ENCODE measurements at regions not wholly inside any gene's neighbourhood (a gene's known extent, or its start where the extent isn't known, plus 50 kb on each side); places are given as distances from the start of the nearest gene placed in this dataset.

DNA sequence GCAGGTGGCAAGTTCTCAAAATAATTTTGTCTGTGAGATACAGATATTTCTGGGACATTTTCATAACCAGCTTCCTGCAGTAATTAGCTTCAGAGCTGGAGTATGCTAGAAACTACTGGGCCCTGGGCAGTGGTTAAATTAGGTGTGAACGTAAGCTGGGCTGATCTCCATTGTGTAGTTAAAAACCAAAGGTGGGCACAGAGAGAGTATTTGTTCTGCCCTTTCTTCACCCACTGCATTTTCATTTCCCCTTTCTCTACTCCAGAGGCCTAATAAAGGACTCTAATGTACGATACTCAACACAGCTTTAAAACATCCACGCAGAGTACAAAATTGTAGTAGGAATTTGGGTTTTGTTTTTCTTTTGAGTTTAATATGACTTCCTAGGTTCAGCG is 252.7 kb downstream of the SPRY1 start:
- POLR2A ChIA-PET: no interaction called here
- no peak for ATAC-seq

DNA sequence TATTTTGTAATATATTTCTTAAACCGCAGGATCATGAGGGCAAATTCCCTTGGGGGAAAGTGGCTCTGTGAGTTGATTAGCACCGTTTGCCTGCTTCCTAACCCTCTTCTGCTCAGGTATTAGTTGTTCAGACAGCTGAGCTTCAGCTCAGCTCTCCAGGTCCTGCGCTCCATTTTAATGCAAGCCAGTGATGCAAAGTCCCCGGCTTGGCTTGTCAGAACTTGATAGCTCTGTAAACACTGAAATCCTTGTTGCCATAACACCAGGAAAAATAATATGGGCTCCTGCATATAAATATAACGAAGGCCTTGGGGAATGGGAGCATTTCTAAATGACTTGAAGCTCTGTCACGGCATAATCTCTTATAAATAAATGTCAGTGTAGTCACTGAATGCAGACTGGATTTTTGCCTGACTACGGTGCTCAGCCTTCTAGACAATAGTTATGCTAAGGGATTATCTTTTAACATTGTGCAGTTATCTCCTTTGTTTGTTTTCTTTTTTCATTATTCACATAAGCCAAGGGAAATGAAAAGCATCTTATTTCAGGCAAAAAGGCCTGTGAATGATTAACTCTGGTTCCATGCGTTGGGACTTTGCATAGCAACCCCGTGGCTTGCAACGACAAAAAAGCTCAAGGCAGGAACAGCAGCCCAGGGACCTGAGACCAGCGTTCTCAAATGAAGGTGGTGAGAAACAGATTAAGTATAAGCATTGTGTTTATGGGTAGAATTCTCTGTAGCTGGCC is 253.2 kb downstream of the SPRY1 start:
- no peak overlapping the region for H3K27ac Mint-ChIP-seq
- peaks cover 0 to 14% (median 3%) of the 10 kb centered on the region in 5 donors for H3K27me3 Mint-ChIP-seq
- intact Hi-C loops (cut with micrococcal nuclease): loop anchor here in 1 of 2 donors (5.0 kb wide), 1 partner anchor 68 kb away; no protein-coding TSS in a partner anchor
- Histone ChIP-seq H3K9me3 (ENCODE audit: control insufficient read depth in 2 of 3, low read length in 3 of 3) (no peaks in the 10 kb centered on the region), H3K27me3 (ENCODE audit: control insufficient read depth in 2 of 2, insufficient read depth in 2 of 2, low read length in 2 of 2) (no peaks in the 10 kb centered on the region), H3K36me3 (ENCODE audit: control insufficient read depth in 2 of 3, insufficient read depth in 3 of 3, low read length in 3 of 3) (no peaks in the 10 kb centered on the region), H3K27ac (ENCODE audit: low read depth, low read length) (no peak overlapping the region), H3K4me1 (ENCODE audit: control insufficient read depth in 2 of 2, insufficient read depth in 2 of 2, low read length in 2 of 2) (no peaks in the 10 kb centered on the region), H3K4me3 (ENCODE audit: low read length) (no peak overlapping the region)
- DNase-seq: no peak
- H3K4me3 Mint-ChIP-seq: no peak overlapping the region
- H3K36me3 Mint-ChIP-seq: peaks cover 0 to 2% (median 0%) of the 10 kb centered on the region in 5 donors
- ChIA-PET POLR2A (no interaction called here), CTCF (no interaction called here)
- ATAC-seq: no peak
- peaks cover 0 to 2% (median 0%) of the 10 kb centered on the region in 7 donors for H3K4me1 Mint-ChIP-seq
- H3K9me3 Mint-ChIP-seq: no peaks in the 10 kb centered on the region

More for the DNA sequence above, 252.7 kb downstream of the SPRY1 start:
- H3K9me3 Mint-ChIP-seq: no peaks in the 10 kb centered on the region
- H3K4me1 ChIP-seq (ENCODE audit: control insufficient read depth in 2 of 2, insufficient read depth in 2 of 2, low read length in 2 of 2): no peaks in the 10 kb centered on the region
- no peaks in the 10 kb centered on the region for H3K36me3 ChIP-seq (ENCODE audit: control insufficient read depth in 2 of 3, insufficient read depth in 3 of 3, low read length in 3 of 3)
- no peak overlapping the region for H3K4me3 ChIP-seq (ENCODE audit: low read length)
- peaks cover 0 to 2% (median 0%) of the 10 kb centered on the region in 7 donors for H3K4me1 Mint-ChIP-seq
- no peak overlapping the region for H3K27ac Mint-ChIP-seq
- no peaks in the 10 kb centered on the region for H3K27me3 ChIP-seq (ENCODE audit: control insufficient read depth in 2 of 2, insufficient read depth in 2 of 2, low read length in 2 of 2)
- no peak for DNase-seq
- H3K27me3 Mint-ChIP-seq: peaks cover 0 to 11% (median 3%) of the 10 kb centered on the region in 5 donors
- H3K9me3 ChIP-seq (ENCODE audit: control insufficient read depth in 2 of 3, low read length in 3 of 3): no peaks in the 10 kb centered on the region
- no peak overlapping the region for H3K27ac ChIP-seq (ENCODE audit: low read depth, low read length)
- no peak overlapping the region for H3K4me3 Mint-ChIP-seq
- CTCF ChIA-PET: no interaction called here
- H3K36me3 Mint-ChIP-seq: no peaks in the 10 kb centered on the region
- intact Hi-C loops (cut with micrococcal nuclease): loop anchor here in 1 of 2 donors (5.0 kb wide), 1 partner anchor 67 kb away; no protein-coding TSS in a partner anchor

DNA sequence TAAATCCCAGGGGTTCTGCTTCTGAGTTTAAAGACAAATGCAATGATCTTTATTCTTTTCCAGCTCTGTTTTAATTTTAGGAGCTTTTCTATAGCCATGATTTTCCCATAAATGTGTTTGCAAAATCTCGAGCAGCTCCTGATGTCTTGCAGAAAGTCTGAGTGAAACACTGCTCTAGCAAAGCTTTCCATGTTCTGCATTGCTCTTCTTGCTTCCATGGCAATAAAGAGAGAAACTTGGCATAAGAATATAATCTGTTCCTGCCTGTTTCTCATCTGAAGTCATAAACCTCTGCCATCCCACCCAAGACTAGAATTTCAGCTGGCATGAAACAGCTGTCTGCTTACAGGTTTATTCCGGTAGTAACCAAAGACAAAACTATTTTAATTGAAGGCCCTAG is 254.5 kb downstream of the SPRY1 start:
- DNase-seq (no peak), ATAC-seq (no peak)
- Mint-ChIP-seq H3K9me3 (peaks cover 0 to 3% (median 0%) of the 10 kb centered on the region in 11 donors), H3K4me3 (no peak overlapping the region), H3K36me3 (peaks cover 0 to 2% (median 0%) of the 10 kb centered on the region in 5 donors), H3K27ac (no peak overlapping the region), H3K27me3 (peaks cover 0 to 14% (median 3%) of the 10 kb centered on the region in 5 donors), H3K4me1 (peaks cover 0 to 2% (median 0%) of the 10 kb centered on the region in 7 donors)
- no peaks in the 10 kb centered on the region for H3K36me3 ChIP-seq (ENCODE audit: control insufficient read depth in 2 of 3, insufficient read depth in 3 of 3, low read length in 3 of 3)
- POLR2A ChIA-PET: no interaction called here
- H3K27ac ChIP-seq (ENCODE audit: low read depth, low read length): no peak overlapping the region
- H3K9me3 ChIP-seq (ENCODE audit: control insufficient read depth in 2 of 3, low read length in 3 of 3): no peaks in the 10 kb centered on the region
- H3K27me3 ChIP-seq (ENCODE audit: control insufficient read depth in 2 of 2, insufficient read depth in 2 of 2, low read length in 2 of 2): no peaks in the 10 kb centered on the region
- CTCF ChIA-PET: no interaction called here
- intact Hi-C loops (cut with micrococcal nuclease): no loop called here
- H3K4me3 ChIP-seq (ENCODE audit: low read length): no peak overlapping the region
- no peaks in the 10 kb centered on the region for H3K4me1 ChIP-seq (ENCODE audit: control insufficient read depth in 2 of 2, insufficient read depth in 2 of 2, low read length in 2 of 2)

DNA sequence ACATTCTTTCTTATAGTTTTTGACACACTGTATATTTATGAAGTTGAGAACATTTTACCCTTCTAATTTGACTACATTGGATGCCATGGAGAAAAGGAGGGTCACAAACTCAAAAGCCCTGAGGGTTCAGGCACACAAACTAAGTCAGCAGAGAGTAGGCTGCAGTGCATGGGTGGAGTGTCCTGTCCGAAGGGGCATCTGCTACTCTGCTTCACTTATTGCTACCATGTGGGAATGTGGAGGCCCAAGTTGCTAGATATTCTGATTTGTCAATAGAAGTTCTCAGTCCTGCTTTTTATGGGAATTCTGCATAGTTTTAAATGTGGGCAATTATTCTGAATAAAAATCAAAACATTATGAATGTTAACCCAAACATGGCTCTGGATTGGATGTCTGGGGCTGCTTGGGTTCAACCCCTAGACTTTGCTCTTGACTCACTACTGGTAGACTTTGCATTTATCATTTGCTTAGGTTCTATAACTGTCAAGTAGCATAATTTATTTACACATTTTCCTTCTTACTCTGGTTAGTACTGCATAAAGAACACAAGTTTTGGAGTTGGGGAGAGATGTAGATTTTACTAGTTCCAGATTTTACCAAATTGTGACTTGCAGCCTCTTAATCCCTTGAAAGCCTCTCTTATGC is 255.1 kb downstream of the SPRY1 start:
- CTCF ChIA-PET: no interaction called here
- Histone ChIP-seq H3K4me1 (ENCODE audit: control insufficient read depth in 2 of 2, insufficient read depth in 2 of 2, low read length in 2 of 2) (no peaks in the 10 kb centered on the region), H3K27ac (ENCODE audit: low read depth, low read length) (no peak overlapping the region), H3K4me3 (ENCODE audit: low read length) (no peak overlapping the region), H3K9me3 (ENCODE audit: control insufficient read depth in 2 of 3, low read length in 3 of 3) (no peaks in the 10 kb centered on the region), H3K27me3 (ENCODE audit: control insufficient read depth in 2 of 2, insufficient read depth in 2 of 2, low read length in 2 of 2) (no peaks in the 10 kb centered on the region), H3K36me3 (ENCODE audit: control insufficient read depth in 2 of 3, insufficient read depth in 3 of 3, low read length in 3 of 3) (no peaks in the 10 kb centered on the region)
- Mint-ChIP-seq H3K27ac (no peak overlapping the region), H3K9me3 (peaks cover 0 to 4% (median 0%) of the 10 kb centered on the region in 11 donors), H3K4me1 (peaks cover 0 to 2% (median 0%) of the 10 kb centered on the region in 7 donors), H3K4me3 (no peak overlapping the region), H3K27me3 (peaks cover 0 to 10% (median 3%) of the 10 kb centered on the region in 5 donors), H3K36me3 (peaks cover 0 to 2% (median 0%) of the 10 kb centered on the region in 5 donors)
- POLR2A ChIA-PET: no interaction called here
- DNase-seq (no peak), ATAC-seq (no peak)
- intact Hi-C loops (cut with micrococcal nuclease): no loop called here

DNA sequence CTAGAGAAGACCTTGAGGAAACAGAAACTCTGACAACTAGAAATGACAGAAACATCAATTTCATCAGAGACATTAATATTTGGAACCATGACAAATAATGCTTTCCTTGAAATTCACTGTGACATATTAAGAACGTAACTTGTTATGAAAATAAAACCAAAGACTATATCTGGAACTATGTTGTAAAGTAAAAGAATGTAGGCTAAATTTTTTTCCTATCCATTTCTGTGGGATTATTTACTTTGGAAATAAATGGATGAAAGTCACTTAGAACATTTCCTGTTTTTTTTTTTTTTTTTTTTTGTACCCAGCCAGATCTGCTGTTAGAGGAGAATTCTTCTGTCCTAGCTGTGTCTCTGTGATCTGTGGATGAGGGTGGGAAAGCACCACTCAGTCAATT is 255.9 kb downstream of the SPRY1 start:
- H3K36me3 Mint-ChIP-seq: peaks cover 0 to 8% (median 4%) of the 10 kb centered on the region in 5 donors
- no peak for DNase-seq
- peaks cover 0 to 2% (median 0%) of the 10 kb centered on the region in 7 donors for H3K4me1 Mint-ChIP-seq
- H3K4me3 Mint-ChIP-seq: no peak overlapping the region
- POLR2A ChIA-PET: no interaction called here
- CTCF ChIA-PET: no interaction called here
- Histone ChIP-seq H3K4me1 (ENCODE audit: control insufficient read depth in 2 of 2, insufficient read depth in 2 of 2, low read length in 2 of 2) (no peaks in the 10 kb centered on the region), H3K9me3 (ENCODE audit: control insufficient read depth in 2 of 3, low read length in 3 of 3) (no peaks in the 10 kb centered on the region), H3K27ac (ENCODE audit: low read depth, low read length) (no peak overlapping the region), H3K27me3 (ENCODE audit: control insufficient read depth in 2 of 2, insufficient read depth in 2 of 2, low read length in 2 of 2) (no peaks in the 10 kb centered on the region), H3K36me3 (ENCODE audit: control insufficient read depth in 2 of 3, insufficient read depth in 3 of 3, low read length in 3 of 3) (no peaks in the 10 kb centered on the region), H3K4me3 (ENCODE audit: low read length) (no peak overlapping the region)
- intact Hi-C loops (cut with micrococcal nuclease): no loop called here
- H3K9me3 Mint-ChIP-seq: peaks cover 0 to 10% (median 6%) of the 10 kb centered on the region in 11 donors
- no peak overlapping the region for H3K27ac Mint-ChIP-seq
- peaks cover 0 to 10% (median 2%) of the 10 kb centered on the region in 5 donors for H3K27me3 Mint-ChIP-seq
- ATAC-seq: no peak

DNA sequence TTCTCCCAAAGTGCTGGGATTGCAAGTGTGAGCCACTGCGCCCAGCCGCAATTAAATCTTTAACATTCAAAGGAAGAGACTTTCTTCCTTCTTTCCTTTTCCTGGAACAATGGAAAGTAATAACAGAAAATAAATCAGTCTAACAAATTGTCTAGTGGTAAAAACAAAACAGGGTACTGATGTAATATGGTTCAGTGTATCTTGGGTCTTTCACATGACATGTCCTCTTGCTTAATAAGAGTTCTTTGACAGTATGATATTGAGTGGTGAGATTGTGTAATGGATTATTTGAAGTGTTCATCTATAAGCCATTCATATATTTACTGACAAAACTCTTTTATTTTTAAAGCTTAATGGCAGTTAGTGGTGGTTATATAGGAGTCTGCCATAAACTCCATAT is 256.6 kb downstream of the SPRY1 start:
- H3K27me3 Mint-ChIP-seq: peaks cover 0 to 10% (median 0%) of the 10 kb centered on the region in 5 donors
- H3K36me3 ChIP-seq (ENCODE audit: control insufficient read depth in 2 of 3, insufficient read depth in 3 of 3, low read length in 3 of 3): no peaks in the 10 kb centered on the region
- H3K4me3 Mint-ChIP-seq: no peak overlapping the region
- no peak overlapping the region for H3K27ac Mint-ChIP-seq
- no peaks in the 10 kb centered on the region for H3K9me3 ChIP-seq (ENCODE audit: control insufficient read depth in 2 of 3, low read length in 3 of 3)
- H3K4me1 Mint-ChIP-seq: peaks cover 0 to 2% (median 0%) of the 10 kb centered on the region in 7 donors
- no peak overlapping the region for H3K4me3 ChIP-seq (ENCODE audit: low read length)
- H3K4me1 ChIP-seq (ENCODE audit: control insufficient read depth in 2 of 2, insufficient read depth in 2 of 2, low read length in 2 of 2): no peaks in the 10 kb centered on the region
- ATAC-seq: no peak
- ChIA-PET CTCF (no interaction called here), POLR2A (no interaction called here)
- H3K9me3 Mint-ChIP-seq: peaks cover 0 to 11% (median 6%) of the 10 kb centered on the region in 11 donors
- intact Hi-C loops (cut with micrococcal nuclease): no loop called here
- no peak overlapping the region for H3K27ac ChIP-seq (ENCODE audit: low read depth, low read length)
- H3K27me3 ChIP-seq (ENCODE audit: control insufficient read depth in 2 of 2, insufficient read depth in 2 of 2, low read length in 2 of 2): no peaks in the 10 kb centered on the region
- no peak for DNase-seq
- peaks cover 0 to 9% (median 4%) of the 10 kb centered on the region in 5 donors for H3K36me3 Mint-ChIP-seq

All from naive thymus-derived CD4-positive, alpha-beta T cell (primary cell).